ENCODE measurements at regions not wholly inside any gene's neighbourhood (a gene's known extent, or its start where the extent isn't known, plus 50 kb on each side); places are given as distances from the start of the nearest gene placed in this dataset.

- DNase-seq (ENCODE audit: low read depth, low spot score), result no peak
- no peak overlapping the region for H3K4me3 ChIP-seq (ENCODE audit: low read length)
Measured at GRCh38 chr10:43922335-43923280, 273.9 kb upstream of the ZNF32 start.

- no peak for DNase-seq (ENCODE audit: low read depth, low spot score)
- H3K4me3 ChIP-seq (ENCODE audit: low read length), result no peak overlapping the region
Measured at GRCh38 chr10:43921881-43922280, 273.2 kb upstream of the ZNF32 start.

DNA sequence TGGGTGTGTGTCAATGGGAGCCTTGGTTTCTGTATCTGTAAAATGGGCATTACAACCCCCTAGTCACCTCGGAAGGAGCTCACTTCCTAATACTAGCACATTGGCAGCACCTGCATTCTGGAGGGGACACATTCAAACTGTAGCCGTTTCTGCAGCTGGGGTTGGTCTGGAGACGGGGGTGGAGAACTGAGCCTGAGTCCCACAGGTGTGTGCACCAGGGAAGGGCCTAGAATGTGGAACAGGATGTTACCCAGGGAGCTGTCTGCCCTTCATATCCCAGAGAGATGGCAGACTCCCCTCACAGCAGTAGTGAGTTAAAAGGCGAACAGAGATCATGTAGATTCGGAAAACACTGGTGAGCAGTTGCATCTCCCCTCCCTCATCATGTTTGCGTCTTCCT, 272.8 kb upstream of the ZNF32 start:
- H3K4me3 ChIP-seq (ENCODE audit: low read length), result no peak overlapping the region
- peak; percentile 21 for DNase-seq (ENCODE audit: low read depth, low spot score)

DNA sequence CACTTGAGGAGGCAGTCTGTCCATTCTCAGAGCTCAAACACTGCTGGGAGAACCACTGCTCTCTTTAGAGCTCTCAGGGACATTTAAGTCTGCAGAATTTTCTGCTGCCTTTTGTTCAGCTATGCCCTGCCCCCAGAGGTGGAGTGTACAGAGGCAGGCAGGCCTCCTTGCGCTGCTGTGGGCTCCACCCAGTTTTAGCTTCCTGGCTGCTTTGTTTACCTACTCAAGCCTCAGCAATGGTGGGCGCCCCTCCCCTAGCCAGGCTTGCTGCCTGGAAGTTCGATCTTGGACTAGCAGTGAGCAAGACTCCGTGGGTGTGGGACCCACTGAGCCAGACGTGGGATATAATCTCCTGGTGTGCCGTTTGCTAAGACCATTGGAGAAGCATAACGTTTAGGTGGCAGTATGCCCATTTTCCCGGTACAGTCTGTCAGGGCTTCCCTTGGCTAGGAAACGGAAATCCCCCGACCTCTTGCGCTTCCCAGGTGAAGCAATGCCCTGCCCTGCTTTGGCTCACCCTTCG, 271.6 kb upstream of the ZNF32 start:
- DNase-seq (ENCODE audit: low read depth, low spot score), result peak; percentile 39
- peak overlapping the region; percentile 15; the same call in 1 of the 2 replicates for H3K4me3 ChIP-seq (ENCODE audit: low read length)

- peak; percentile 34 for DNase-seq (ENCODE audit: low read depth, low spot score)
- no peak overlapping the region for H3K4me3 ChIP-seq (ENCODE audit: low read length)
Measured at GRCh38 chr10:43913676-43914235, 265.1 kb upstream of the ZNF32 start.

DNA sequence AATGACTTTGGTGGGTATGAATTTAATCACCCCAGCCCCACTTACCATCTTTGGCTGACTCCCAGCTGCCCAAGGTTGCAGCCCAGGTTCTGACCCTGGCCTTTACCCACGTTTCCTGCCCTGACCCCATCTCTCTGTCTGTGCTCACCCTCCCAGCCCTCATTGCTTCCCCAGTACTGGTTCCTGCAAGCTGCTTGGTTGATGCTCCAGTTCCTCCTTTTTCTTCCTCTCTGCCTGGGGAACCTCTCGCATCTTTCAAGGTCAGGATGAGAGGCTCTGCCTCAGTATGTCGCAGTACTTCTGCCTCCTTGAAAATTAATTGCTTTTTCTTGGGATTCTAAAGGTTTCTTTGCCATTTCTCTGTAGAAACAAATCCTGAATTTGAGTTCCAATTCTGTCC, 263.8 kb upstream of the ZNF32 start:
- H3K4me3 ChIP-seq (ENCODE audit: low read length), result no peak overlapping the region
- no peak for DNase-seq (ENCODE audit: low read depth, low spot score)

- no peak for DNase-seq (ENCODE audit: low read depth, low spot score)
- no peak overlapping the region for H3K4me3 ChIP-seq (ENCODE audit: low read length)
Measured at GRCh38 chr10:43906490-43906889, 257.8 kb upstream of the ZNF32 start.

- no peak overlapping the region for H3K4me3 ChIP-seq (ENCODE audit: low read length)
- DNase-seq (ENCODE audit: low read depth, low spot score), result no peak
Measured at GRCh38 chr10:43905512-43906236, 257.0 kb upstream of the ZNF32 start.

DNA sequence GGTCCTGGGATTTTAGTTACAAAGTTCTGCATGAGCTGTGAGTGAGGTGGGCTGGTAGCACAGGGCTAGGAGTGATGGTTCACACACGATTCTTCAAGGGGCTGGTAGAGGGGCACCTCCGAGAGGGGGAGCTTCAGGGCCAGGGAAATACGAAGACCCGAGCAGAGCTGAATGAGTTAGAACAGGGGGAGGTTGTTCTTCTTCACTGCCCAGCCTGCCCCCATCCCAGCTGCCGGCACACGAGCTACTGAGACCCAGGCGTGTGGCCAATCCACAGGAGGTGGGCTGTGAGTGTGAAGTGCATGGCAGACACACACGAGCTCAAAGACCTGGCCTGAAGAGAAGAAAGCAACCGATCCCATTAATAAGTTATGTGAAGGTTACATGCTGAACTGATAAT, 256.2 kb upstream of the ZNF32 start:
- H3K4me3 ChIP-seq (ENCODE audit: low read length), result no peak overlapping the region
- no peak for DNase-seq (ENCODE audit: low read depth, low spot score)

DNA sequence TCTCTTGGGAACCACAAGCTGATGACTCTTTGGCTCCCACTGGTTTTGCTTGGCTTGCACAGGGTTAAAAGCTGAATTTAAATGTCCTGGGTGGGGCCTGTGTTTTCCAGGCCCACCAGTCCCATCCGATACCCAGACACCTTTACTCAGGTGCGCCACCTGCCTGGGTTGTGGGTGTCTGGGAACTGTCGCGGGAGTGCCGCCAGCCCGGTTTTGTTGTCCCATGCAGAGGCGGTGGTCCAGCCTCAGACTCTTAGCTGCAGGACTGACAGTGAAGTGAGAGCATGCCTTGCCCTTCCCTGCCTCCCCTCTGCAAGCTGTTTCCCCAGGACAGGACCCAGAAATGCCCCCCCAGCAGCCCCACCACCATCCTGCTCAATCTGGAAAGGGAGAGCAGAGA, 255.6 kb upstream of the ZNF32 start:
- no peak overlapping the region for H3K4me3 ChIP-seq (ENCODE audit: low read length)
- DNase-seq (ENCODE audit: low read depth, low spot score), result no peak

DNA sequence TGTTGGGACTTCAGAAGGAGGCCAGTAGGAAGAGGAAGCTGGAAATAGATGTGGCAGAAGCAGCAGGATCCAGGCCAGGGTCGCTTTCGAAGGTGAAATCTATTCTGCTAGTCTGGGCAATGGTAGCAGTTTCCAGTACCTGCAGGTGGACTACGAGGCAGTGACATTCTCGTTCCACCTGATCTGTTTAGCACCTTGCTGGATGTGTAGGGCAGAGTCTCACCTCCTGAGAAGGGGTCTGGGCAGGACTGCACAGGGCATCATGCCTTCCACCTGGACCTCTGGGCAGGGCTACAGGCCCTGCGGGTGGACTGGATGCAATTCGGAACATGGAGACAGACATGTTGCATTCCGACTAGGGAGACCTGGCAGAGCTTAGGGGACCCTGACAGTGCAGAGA, 254.8 kb upstream of the ZNF32 start:
- H3K4me3 ChIP-seq (ENCODE audit: low read length), result no peak overlapping the region
- no peak for DNase-seq (ENCODE audit: low read depth, low spot score)

DNA sequence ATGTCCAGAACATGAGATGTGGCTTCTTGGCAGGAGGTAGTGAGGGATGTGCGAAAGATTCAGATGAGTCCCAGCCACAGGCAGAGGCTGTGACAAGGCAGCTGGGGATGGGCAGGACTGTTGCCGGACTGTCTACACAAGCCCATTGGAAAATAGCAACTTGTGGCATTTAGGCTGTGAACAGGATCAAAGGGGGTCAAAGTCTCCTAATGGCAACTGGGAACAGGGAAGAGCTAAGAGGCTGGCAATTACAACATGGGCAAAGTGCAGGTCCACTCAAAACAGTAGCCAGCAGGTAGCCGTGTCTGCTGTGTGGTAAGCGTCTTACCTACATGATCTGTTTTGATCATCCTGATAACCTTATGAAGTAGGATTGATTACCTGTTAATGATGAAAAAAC, 254.2 kb upstream of the ZNF32 start:
- no peak overlapping the region for H3K4me3 ChIP-seq (ENCODE audit: low read length)
- DNase-seq (ENCODE audit: low read depth, low spot score), result no peak

- DNase-seq (ENCODE audit: low read depth, low spot score), result no peak
- no peak overlapping the region for H3K4me3 ChIP-seq (ENCODE audit: low read length)
Measured at GRCh38 chr10:43901744-43902504, 253.2 kb upstream of the ZNF32 start.

GRCh38 chr10:43901302-43901701, 252.6 kb upstream of the ZNF32 start:
- no peak overlapping the region for H3K4me3 ChIP-seq (ENCODE audit: low read length)
- no peak for DNase-seq (ENCODE audit: low read depth, low spot score)

GRCh38 chr10:43900571-43900970, 251.9 kb upstream of the ZNF32 start:
- no peak for DNase-seq (ENCODE audit: low read depth, low spot score)
- no peak overlapping the region for H3K4me3 ChIP-seq (ENCODE audit: low read length)

DNA sequence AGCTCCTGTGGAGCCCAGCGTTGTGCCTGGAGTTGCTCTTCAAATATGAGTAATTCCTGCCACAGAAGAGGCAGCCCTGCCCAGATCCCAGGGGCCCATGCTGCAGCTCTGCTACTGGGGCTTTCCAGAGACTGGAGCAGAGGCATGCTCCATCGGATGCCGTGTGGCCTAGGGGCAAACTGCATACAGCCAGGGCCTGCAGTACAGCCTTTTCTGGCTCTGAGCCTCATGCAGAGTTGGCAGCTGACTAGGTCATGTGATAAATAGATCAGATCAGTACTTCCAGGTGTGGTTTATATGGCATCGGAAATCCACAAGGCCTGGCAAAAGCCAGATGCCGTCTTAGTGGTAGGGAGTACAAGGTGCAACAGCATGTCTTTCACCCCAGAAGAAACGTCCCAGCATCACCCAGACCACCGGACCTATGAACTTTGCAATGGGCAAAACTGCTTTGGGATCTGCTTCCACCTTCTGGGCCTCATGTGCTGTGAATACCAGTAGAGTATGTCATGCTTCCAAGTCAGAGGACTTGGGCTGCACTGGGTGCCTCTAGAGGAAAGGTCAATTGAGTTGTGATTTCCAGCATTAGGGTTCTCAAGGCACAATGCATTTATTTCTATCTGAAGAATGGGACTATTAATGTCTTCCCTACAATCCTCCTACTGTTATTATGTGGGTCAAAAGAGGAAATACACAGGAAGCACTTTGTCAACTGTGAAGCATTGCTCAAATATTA, 250.7 kb upstream of the ZNF32 start:
- DNase-seq (ENCODE audit: low read depth, low spot score), result no peak
- no peak overlapping the region for H3K4me3 ChIP-seq (ENCODE audit: low read length)

DNA sequence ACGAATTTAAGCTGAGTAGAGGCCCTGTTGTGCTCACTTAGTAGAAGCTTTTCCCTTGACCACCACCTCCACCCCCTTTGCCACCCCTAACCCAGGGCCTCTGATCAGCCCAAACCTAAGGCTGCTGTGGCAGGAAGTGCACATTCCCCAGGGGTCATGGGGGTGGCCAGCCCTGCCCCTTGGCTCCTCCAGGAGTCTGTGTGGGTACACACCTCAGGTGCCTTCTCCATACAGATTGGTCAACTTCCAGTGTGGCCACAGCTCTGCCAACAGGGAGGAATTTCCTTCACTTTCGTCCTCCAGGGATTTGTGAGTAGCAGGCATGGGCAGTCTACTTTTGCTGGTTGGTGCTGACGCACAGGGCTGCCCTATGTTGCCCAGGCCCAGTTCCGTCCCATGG, 249.9 kb upstream of the ZNF32 start:
- no peak overlapping the region for H3K4me3 ChIP-seq (ENCODE audit: low read length)
- no peak for DNase-seq (ENCODE audit: low read depth, low spot score)

GRCh38 chr10:43897765-43898419, 249.2 kb upstream of the ZNF32 start:
- no peak overlapping the region for H3K4me3 ChIP-seq (ENCODE audit: low read length)
- no peak for DNase-seq (ENCODE audit: low read depth, low spot score)
